Lower leg skin (tissue), 3 donors: ENCODE measurements at regions not wholly inside any gene's neighbourhood (a gene's known extent, or its start where the extent isn't known, plus 50 kb on each side); places are given as distances from the start of the nearest gene placed in this dataset.

Experiments used
- CTCF ChIP-seq, 3 donors: fragments of 450-650 bp; IDR thresholded peaks; one replicate each; pipeline ENCODE4 v1.5.1; 2016; ENCODE audit warnings: antibody characterized with exemption in 3 of 3, mild to moderate bottlenecking in 3 of 3, moderate library complexity in 2 of 3
- POLR2A ChIP-seq, 2 donors: fragments of 450-650 bp; IDR thresholded peaks; one replicate each; pipeline ENCODE4 v1.6.1; 2016 to 2017; ENCODE audit warnings: antibody characterized with exemption in 2 of 2, mild to moderate bottlenecking in 1 of 2, moderate library complexity in 1 of 2

- TF ChIP-seq POLR2A (IDR thresholded peaks at IDR 0.05) (no peak), CTCF (IDR thresholded peaks at IDR 0.05) (no peak)
These were observed 209.8 kb downstream of the TM2D1 start for GRCh38 chr1:61515096-61515495.
